SK-N-SH (cell line): ENCODE measurements at regions not wholly inside any gene's neighbourhood (a gene's known extent, or its start where the extent isn't known, plus 50 kb on each side); places are given as distances from the start of the nearest gene placed in this dataset.

Experiments used
- CTCF ChIA-PET: fragments of 300-600, 350-600 bp; formaldehyde crosslinking; extraction: SDS; loops from one replicate; lab custom pipeline; 2021; lab: Yijun Ruan, JAX
- POLR2A ChIA-PET: fragments of 350-600 bp; sonication (Branson Sonifier 250); formaldehyde crosslinking; extraction: SDS; loops from one replicate; lab custom pipeline; 2020; ENCODE audit warnings: antibody characterized with exemption, inconsistent platforms; lab: Yijun Ruan, JAX
- DNase-seq: peaks from one replicate; pipeline ENCODE4 v3.0.0; 2012
- H2AFZ ChIP-seq: fragments of 200-600 bp; sonication (generic); 2 replicates; pipeline ENCODE4 v1.8.1; 2016; ENCODE audit warnings: antibody characterized with exemption, mild to moderate bottlenecking, low read depth
- H3F3A ChIP-seq: fragments of 200-600 bp; sonication (generic); replicated peaks from 2 replicates; pipeline ENCODE3; 2016; ENCODE audit warnings: antibody characterized with exemption, mild to moderate bottlenecking; ENCODE audit not compliant: insufficient read depth
- H3K27ac ChIP-seq, 2 experiments: fragments of 200-500 bp in 1 of 2; fragments of 200-600 bp in 1 of 2; sonication (Bioruptor generic) in 1 of 2; sonication (generic), shearing (Covaris generic) in 1 of 2; 2 replicates each; pipeline versions ENCODE4 v1.5.1 to v1.6.1; 2014 to 2016; ENCODE audit warnings: low read depth in 2 of 2, inconsistent platforms in 1 of 2, low read length in 1 of 2, mild to moderate bottlenecking in 1 of 2, mixed read lengths in 1 of 2
- H3K27me3 ChIP-seq: fragments of 200-600 bp; sonication (generic), shearing (Covaris generic); 2 replicates; pipeline ENCODE4 v1.6.1; 2016; ENCODE audit warnings: mixed run types; ENCODE audit not compliant: insufficient read depth
- H3K36me3 ChIP-seq, 2 experiments: fragments of 200-500 bp in 1 of 2; fragments of 200-600 bp in 1 of 2; sonication (Bioruptor generic) in 1 of 2; sonication (generic) in 1 of 2; replicated peaks in 1 of 2; 2 replicates each; pipeline versions ENCODE3 to v1.5.1; 2014 to 2016; ENCODE audit warnings: low read length in 1 of 2, mild to moderate bottlenecking in 1 of 2; ENCODE audit not compliant: insufficient read depth in 2 of 2, control insufficient read depth in 1 of 2
- H3K4me1 ChIP-seq, 2 experiments: fragments of 200-500 bp in 1 of 2; fragments of 200-600 bp in 1 of 2; sonication (Bioruptor generic) in 1 of 2; sonication (generic), shearing (Covaris generic) in 1 of 2; 2 replicates each; pipeline versions ENCODE4 v1.5.1 to v1.6.1; 2014 to 2016; ENCODE audit warnings: low read depth in 1 of 2, low read length in 1 of 2, mixed run types in 1 of 2; ENCODE audit not compliant: insufficient read depth in 2 of 2, control insufficient read depth in 1 of 2
- H3K4me2 ChIP-seq: fragments of 200-600 bp; sonication (generic), shearing (Covaris generic); 2 replicates; pipeline ENCODE4 v1.6.1; 2017; ENCODE audit warnings: mixed run types
- H3K4me3 ChIP-seq, 2 experiments: fragments of 200-500 bp in 1 of 2; fragments of 200-600 bp in 1 of 2; sonication (Bioruptor generic) in 1 of 2; sonication (generic), shearing (Covaris generic) in 1 of 2; 2 replicates each; pipeline versions ENCODE4 v1.5.1 to v1.8.1; 2014 to 2016; ENCODE audit warnings: low read depth in 2 of 2, inconsistent platforms in 1 of 2, low read length in 1 of 2, mild to moderate bottlenecking in 1 of 2, mixed read lengths in 1 of 2, moderate library complexity in 1 of 2
- H3K79me2 ChIP-seq: fragments of 200-600 bp; sonication (generic); 2 replicates; pipeline ENCODE4 v1.8.1; 2017; ENCODE audit warnings: mild to moderate bottlenecking; ENCODE audit not compliant: insufficient read depth
- H3K9ac ChIP-seq: fragments of 200-600 bp; sonication (generic); 2 replicates; pipeline ENCODE4 v1.6.1; 2017; ENCODE audit warnings: mixed run types
- H3K9me2 ChIP-seq: fragments of 200-600 bp; sonication (generic); 2 replicates; pipeline ENCODE4 v1.6.1; 2017; ENCODE audit warnings: mixed run types
- H3K9me3 ChIP-seq: fragments of 200-600 bp; sonication (generic); 2 replicates; pipeline ENCODE4 v1.6.1; 2017; ENCODE audit warnings: mixed run types, mild to moderate bottlenecking, moderate library complexity
- H4K20me1 ChIP-seq: fragments of 200-600 bp; sonication (generic); 2 replicates; pipeline ENCODE4 v1.6.1; 2017; ENCODE audit warnings: mild to moderate bottlenecking, mixed run types; ENCODE audit not compliant: insufficient read depth
- CHD2 ChIP-seq: fragments of 150-350 bp; IDR thresholded peaks from 2 replicates; pipeline ENCODE4 v1.6.1; 2018; ENCODE audit warnings: low read length; ENCODE audit not compliant: partially characterized antibody
- CTCF ChIP-seq: fragments of 200-600 bp; sonication (generic); IDR thresholded peaks from 2 replicates; pipeline ENCODE4 v1.6.1; 2017; ENCODE audit warnings: antibody characterized with exemption, mild to moderate bottlenecking, moderate library complexity
- EP300 ChIP-seq, 2 experiments: IDR thresholded peaks; 2 replicates each; pipeline versions ENCODE4 v1.4.0 to v1.6.1; 2012; ENCODE audit warnings: borderline replicate concordance in 1 of 2, low read depth in 1 of 2, low read length in 1 of 2
- FOSL2 ChIP-seq: IDR thresholded peaks from 2 replicates; pipeline ENCODE4 v1.4.0; 2012; ENCODE audit warnings: low read depth, mild to moderate bottlenecking, moderate library complexity, borderline replicate concordance
- FOXJ3 ChIP-seq: sonication (generic); formaldehyde crosslinking; IDR thresholded peaks from 2 replicates; pipeline ENCODE4 v1.5.1; 2020; ENCODE audit warnings: mild to moderate bottlenecking, missing genetic modification reagents
- FOXM1 ChIP-seq: IDR thresholded peaks from 2 replicates; pipeline ENCODE4 v1.4.0; 2012; ENCODE audit warnings: low read depth, mild to moderate bottlenecking
- NFIC ChIP-seq: IDR thresholded peaks from 2 replicates; pipeline ENCODE4 v1.4.0; 2012; ENCODE audit warnings: borderline replicate concordance
- POLR2AphosphoS5 ChIP-seq: IDR thresholded peaks from 2 replicates; pipeline ENCODE4 v1.6.1; 2012; ENCODE audit warnings: low read depth, low read length
- RAD21 ChIP-seq: IDR thresholded peaks from 2 replicates; pipeline ENCODE4 v1.6.1; 2012; ENCODE audit warnings: mild to moderate bottlenecking, low read length
- RCOR1 ChIP-seq: fragments of 150-350 bp; IDR thresholded peaks from 2 replicates; pipeline ENCODE4 v1.6.1; 2017; ENCODE audit warnings: antibody characterized with exemption, low read length
- RFX5 ChIP-seq: IDR thresholded peaks from 2 replicates; pipeline ENCODE4 v1.6.1; 2012; ENCODE audit warnings: mild to moderate bottlenecking, improper control_type of control experiment, low read length
- RXRA ChIP-seq: IDR thresholded peaks from 2 replicates; pipeline ENCODE4 v1.4.0; 2012; ENCODE audit warnings: low read depth, mild to moderate bottlenecking, borderline replicate concordance
- SIN3A ChIP-seq: IDR thresholded peaks from 2 replicates; pipeline ENCODE4 v1.6.1; 2012; ENCODE audit warnings: low read depth, mild to moderate bottlenecking, low read length, moderate library complexity, borderline replicate concordance
- SMC3 ChIP-seq: IDR thresholded peaks from 2 replicates; pipeline ENCODE4 v1.6.1; 2012; ENCODE audit warnings: low read depth, low read length, improper control_type of control experiment
- TAF1 ChIP-seq: IDR thresholded peaks from 2 replicates; pipeline ENCODE4 v1.6.1; 2012; ENCODE audit warnings: low read depth, mild to moderate bottlenecking, low read length, moderate library complexity, borderline replicate concordance
- TCF12 ChIP-seq: IDR thresholded peaks from 2 replicates; pipeline ENCODE4 v1.4.0; 2012
- TEAD4 ChIP-seq: IDR thresholded peaks from 2 replicates; pipeline ENCODE4 v1.4.0; 2012; ENCODE audit warnings: mild to moderate bottlenecking, borderline replicate concordance; ENCODE audit not compliant: insufficient read depth
- USF1 ChIP-seq: IDR thresholded peaks from 2 replicates; pipeline ENCODE4 v1.4.0; 2012; ENCODE audit warnings: low read depth, borderline replicate concordance
- ZBTB33 ChIP-seq: IDR thresholded peaks from 2 replicates; pipeline ENCODE4 v1.4.0; 2012; ENCODE audit warnings: low read depth, borderline replicate concordance
- WGBS: methylation state at CpG from one replicate; pipeline ENCODE4 v1.1.6; 2017; ENCODE audit warnings: low lambda C conversion rate; 5-methylcytosine and 5-hydroxymethylcytosine counted together
- TF ChIP-seq, protein P1 (sequence below): fragments of 150-350 bp; IDR thresholded peaks from 2 replicates; pipeline ENCODE4 v1.6.1; 2017; ENCODE audit warnings: antibody characterized with exemption, low read length, low read depth, borderline replicate concordance

DNA sequence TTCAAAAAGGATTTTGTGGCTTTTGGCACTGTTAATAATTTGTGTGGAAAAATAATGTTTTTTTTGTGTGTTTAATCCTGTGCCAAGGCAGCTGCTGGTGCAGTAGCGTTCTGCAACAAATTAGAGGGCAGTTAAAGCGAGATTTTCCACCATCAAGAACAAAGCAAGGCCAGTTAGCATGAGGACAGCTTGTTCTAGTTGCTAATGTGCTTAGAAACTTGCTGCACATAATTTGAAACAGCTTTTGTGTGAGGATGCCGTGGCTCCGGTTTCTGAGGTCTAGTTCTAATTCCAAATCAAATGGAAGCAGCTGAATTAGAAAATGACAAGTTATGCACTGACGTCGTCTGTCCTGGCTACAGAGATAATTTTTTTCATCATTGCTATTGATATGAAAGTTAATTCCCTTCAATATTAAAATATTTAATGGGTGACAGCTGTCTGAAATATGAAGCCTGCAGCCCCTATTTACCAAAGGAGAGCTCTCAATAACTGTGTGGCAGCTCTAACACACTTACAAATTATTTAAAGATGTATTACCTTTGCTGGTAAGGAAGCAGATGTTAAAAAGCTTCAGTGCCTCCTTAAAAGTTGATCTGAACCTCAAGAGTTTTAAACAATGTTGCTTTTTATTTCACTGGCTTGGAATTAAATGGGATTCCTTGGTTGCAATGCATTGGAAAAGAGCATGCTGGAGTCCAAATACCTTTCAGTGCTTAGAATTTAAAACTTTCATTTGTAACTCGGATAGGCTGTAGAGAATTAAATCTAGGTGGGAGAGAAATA lies 128.6 kb downstream of the SPATA31D1 start:
- TF ChIP-seq, protein P1, sequence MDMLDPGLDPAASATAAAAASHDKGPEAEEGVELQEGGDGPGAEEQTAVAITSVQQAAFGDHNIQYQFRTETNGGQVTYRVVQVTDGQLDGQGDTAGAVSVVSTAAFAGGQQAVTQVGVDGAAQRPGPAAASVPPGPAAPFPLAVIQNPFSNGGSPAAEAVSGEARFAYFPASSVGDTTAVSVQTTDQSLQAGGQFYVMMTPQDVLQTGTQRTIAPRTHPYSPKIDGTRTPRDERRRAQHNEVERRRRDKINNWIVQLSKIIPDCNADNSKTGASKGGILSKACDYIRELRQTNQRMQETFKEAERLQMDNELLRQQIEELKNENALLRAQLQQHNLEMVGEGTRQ, result no peak
- TF ChIP-seq POLR2AphosphoS5, result no peak
- TF ChIP-seq FOSL2, result no peak
- no peak for TF ChIP-seq RXRA
- peak; percentile 60 for TF ChIP-seq RCOR1
- no peak for TF ChIP-seq USF1
- TF ChIP-seq RFX5, result no peak
- TF ChIP-seq CHD2, result peak; percentile 16
- TF ChIP-seq CTCF, result no peak
- TF ChIP-seq TAF1, result no peak
- TF ChIP-seq RAD21, result peak; percentile 41
- no peak for TF ChIP-seq FOXJ3
- TF ChIP-seq EP300 (IDR thresholded peaks at IDR 0.05; ENCODE audit: borderline replicate concordance in 1 of 2, low read depth in 1 of 2, low read length in 1 of 2), result no peak; a peak in 2 of 4 replicates
- TF ChIP-seq TCF12, result peak; percentile 56
- no peak for TF ChIP-seq SMC3
- TF ChIP-seq NFIC, result no peak
- no peak for TF ChIP-seq TEAD4
- TF ChIP-seq SIN3A, result no peak
- TF ChIP-seq FOXM1, result no peak
- no peak for TF ChIP-seq ZBTB33
- no peak overlapping the region for H2AFZ ChIP-seq
- no peaks in the 10 kb centered on the region for H3K9me3 ChIP-seq
- no peak overlapping the region for H3K4me2 ChIP-seq
- H3K36me3 ChIP-seq, result no peaks in the 10 kb centered on the region
- 26% methylated on average over 7 of the region's 7 CpGs for WGBS
- no peaks in the 10 kb centered on the region for H3K79me2 ChIP-seq
- peaks cover 0 to 20% of the 10 kb centered on the region in 2 experiments; a peak in 2 of 4 replicates for H3K4me1 ChIP-seq
- ChIA-PET CTCF (no interaction called here), POLR2A (interaction anchor here (0.9 kb wide), 1 partner anchor 490 kb away, joined by 3 read pairs; no protein-coding TSS in a partner anchor)
- no peaks in the 10 kb centered on the region for H3K27me3 ChIP-seq
- peak overlapping the region in 1 of 2 experiments; percentile 83; a peak in 2 of 4 replicates for H3K27ac ChIP-seq
- no peaks in the 10 kb centered on the region for H3K9me2 ChIP-seq
- H3F3A ChIP-seq, result no peaks in the 10 kb centered on the region
- no peaks in the 10 kb centered on the region for H4K20me1 ChIP-seq
- DNase-seq, result peak; percentile 38
- no peak overlapping the region for H3K9ac ChIP-seq
- no peak overlapping the region for H3K4me3 ChIP-seq
